ENCODE measurements at regions not wholly inside any gene's neighbourhood (a gene's known extent, or its start where the extent isn't known, plus 50 kb on each side); places are given as distances from the start of the nearest gene placed in this dataset.

DNA sequence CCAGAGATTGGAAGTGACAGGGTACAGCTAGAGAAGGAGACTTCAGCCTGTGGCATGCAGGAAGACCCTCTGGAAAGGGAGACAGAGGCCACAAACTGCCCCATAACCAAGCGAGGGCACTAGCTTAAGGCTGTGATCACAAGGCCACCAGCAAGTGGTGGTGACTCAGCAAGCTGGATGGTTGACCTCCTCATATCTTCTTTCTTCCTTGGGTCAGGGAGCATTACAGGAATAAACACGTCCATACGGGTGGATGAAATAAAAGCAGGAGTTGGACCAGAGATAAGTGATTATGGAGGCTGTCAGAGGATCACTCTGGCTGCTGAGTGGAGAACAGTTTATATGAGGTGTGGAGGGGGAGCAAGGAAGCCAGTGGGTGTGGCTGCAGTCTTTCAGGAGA, 234.6 kb upstream of the TAS2R1 start:
- intact Hi-C loops (cut with DNase I; ENCODE audit: low total_unique reads) = no loop called here
- Histone ChIP-seq H3K9me3 (peaks cover 0 to 56% (median 47%) of the 10 kb centered on the region in 8 donors), H3K4me1 (no peaks in the 10 kb centered on the region), H3K4me3 (no peak overlapping the region), H3K27ac (no peak overlapping the region), H3K36me3 (no peaks in the 10 kb centered on the region), H3K27me3 (replicated peaks in 1 of 7) (no peaks in the 10 kb centered on the region)
- 58 to 92% (median 81%) methylated on average over 3 of the region's 3 CpGs for WGBS, 5 donors
- no peak for DNase-seq
- no peak for TF ChIP-seq POLR2A (IDR thresholded peaks at IDR 0.05)
- TF ChIP-seq, protein P1, sequence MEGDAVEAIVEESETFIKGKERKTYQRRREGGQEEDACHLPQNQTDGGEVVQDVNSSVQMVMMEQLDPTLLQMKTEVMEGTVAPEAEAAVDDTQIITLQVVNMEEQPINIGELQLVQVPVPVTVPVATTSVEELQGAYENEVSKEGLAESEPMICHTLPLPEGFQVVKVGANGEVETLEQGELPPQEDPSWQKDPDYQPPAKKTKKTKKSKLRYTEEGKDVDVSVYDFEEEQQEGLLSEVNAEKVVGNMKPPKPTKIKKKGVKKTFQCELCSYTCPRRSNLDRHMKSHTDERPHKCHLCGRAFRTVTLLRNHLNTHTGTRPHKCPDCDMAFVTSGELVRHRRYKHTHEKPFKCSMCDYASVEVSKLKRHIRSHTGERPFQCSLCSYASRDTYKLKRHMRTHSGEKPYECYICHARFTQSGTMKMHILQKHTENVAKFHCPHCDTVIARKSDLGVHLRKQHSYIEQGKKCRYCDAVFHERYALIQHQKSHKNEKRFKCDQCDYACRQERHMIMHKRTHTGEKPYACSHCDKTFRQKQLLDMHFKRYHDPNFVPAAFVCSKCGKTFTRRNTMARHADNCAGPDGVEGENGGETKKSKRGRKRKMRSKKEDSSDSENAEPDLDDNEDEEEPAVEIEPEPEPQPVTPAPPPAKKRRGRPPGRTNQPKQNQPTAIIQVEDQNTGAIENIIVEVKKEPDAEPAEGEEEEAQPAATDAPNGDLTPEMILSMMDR (IDR thresholded peaks at IDR 0.05 in 8 of 11, conservative IDR thresholded peaks at IDR 0.05 in 3 of 11) = no peak
- TF ChIP-seq POLR2AphosphoS5 (IDR thresholded peaks at IDR 0.05) = no peak

DNA sequence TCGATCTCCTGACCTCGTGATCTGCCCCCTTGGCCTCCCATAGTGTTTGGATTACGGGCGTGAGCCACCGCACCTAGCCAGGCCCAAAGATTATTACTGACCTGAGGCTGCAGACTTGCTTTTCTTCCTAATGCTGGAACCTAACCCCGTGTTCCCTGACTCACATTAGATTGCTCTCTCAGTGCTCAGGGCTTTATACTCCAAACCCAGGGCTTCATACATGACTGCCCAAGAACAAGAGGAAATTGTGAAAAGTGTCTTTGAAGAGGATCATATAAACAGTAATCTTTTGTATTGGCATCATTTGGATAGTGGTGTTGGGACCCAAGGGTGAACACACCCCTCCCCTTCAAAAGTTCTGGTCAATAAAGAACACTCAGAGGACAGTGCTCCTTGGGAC, 233.3 kb upstream of the TAS2R1 start:
- Histone ChIP-seq H3K27me3 (replicated peaks in 1 of 7) (no peaks in the 10 kb centered on the region), H3K27ac (no peak overlapping the region), H3K36me3 (no peaks in the 10 kb centered on the region), H3K4me3 (no peak overlapping the region), H3K4me1 (no peaks in the 10 kb centered on the region), H3K9me3 (peaks cover 0 to 49% (median 44%) of the 10 kb centered on the region in 8 donors)
- DNase-seq = no peak
- intact Hi-C loops (cut with DNase I; ENCODE audit: low total_unique reads) = no loop called here
- WGBS, 5 donors = 85 to 89% (median 87%) methylated on average over 6 of the region's 6 CpGs
- TF ChIP-seq POLR2AphosphoS5 (IDR thresholded peaks at IDR 0.05) (no peak), POLR2A (IDR thresholded peaks at IDR 0.05) (no peak)
- TF ChIP-seq, protein P1 (IDR thresholded peaks at IDR 0.05 in 8 of 11, conservative IDR thresholded peaks at IDR 0.05 in 3 of 11) = no peak

- no peak overlapping the region for H3K27ac ChIP-seq
- peaks cover 0 to 41% (median 33%) of the 10 kb centered on the region in 8 donors for H3K9me3 ChIP-seq
- 64 to 73% (median 70%) methylated on average over 8 of the region's 8 CpGs for WGBS, 5 donors
- H3K4me1 ChIP-seq = no peaks in the 10 kb centered on the region
- no peak overlapping the region for H3K4me3 ChIP-seq
- no peaks in the 10 kb centered on the region for H3K27me3 ChIP-seq (replicated peaks in 1 of 7)
- TF ChIP-seq, protein P1 (IDR thresholded peaks at IDR 0.05 in 8 of 11, conservative IDR thresholded peaks at IDR 0.05 in 3 of 11) = no peak
- TF ChIP-seq POLR2AphosphoS5 (IDR thresholded peaks at IDR 0.05) = no peak
- TF ChIP-seq POLR2A (IDR thresholded peaks at IDR 0.05) = no peak
- H3K36me3 ChIP-seq = no peaks in the 10 kb centered on the region
- intact Hi-C loops (cut with DNase I; ENCODE audit: low total_unique reads) = no loop called here
- DNase-seq = no peak
Observed at GRCh38 chr5:9861666-9862256, 231.6 kb upstream of the TAS2R1 start.

GRCh38 chr5:9859808-9860207, 229.7 kb upstream of the TAS2R1 start:
- Histone ChIP-seq H3K4me3 (no peak overlapping the region), H3K36me3 (no peaks in the 10 kb centered on the region), H3K27ac (no peak overlapping the region), H3K4me1 (no peaks in the 10 kb centered on the region), H3K9me3 (peaks cover 0 to 23% (median 15%) of the 10 kb centered on the region in 8 donors), H3K27me3 (replicated peaks in 1 of 7) (no peaks in the 10 kb centered on the region)
- intact Hi-C loops (cut with DNase I; ENCODE audit: low total_unique reads) = no loop called here
- DNase-seq = no peak
- TF ChIP-seq POLR2A (IDR thresholded peaks at IDR 0.05) (no peak), POLR2AphosphoS5 (IDR thresholded peaks at IDR 0.05) (no peak)
- TF ChIP-seq, protein P1 (IDR thresholded peaks at IDR 0.05 in 8 of 11, conservative IDR thresholded peaks at IDR 0.05 in 3 of 11) = no peak
- WGBS, 5 donors = 18 to 56% (median 40%) methylated on average over 1 of the region's 1 CpG
